ENCODE measurements at regions not wholly inside any gene's neighbourhood (a gene's known extent, or its start where the extent isn't known, plus 50 kb on each side); places are given as distances from the start of the nearest gene placed in this dataset.

- no peak for DNase-seq
Observed at GRCh38 chr4:4735136-4735750, 124.2 kb upstream of the MSX1 start.

GRCh38 chr4:4734425-4734824 is 125.0 kb upstream of the MSX1 start:
- no peak for DNase-seq

GRCh38 chr4:4733663-4734062 is 125.8 kb upstream of the MSX1 start:
- no peak for DNase-seq

- DNase-seq, result no peak
Observed at GRCh38 chr4:4730249-4730648, 129.2 kb upstream of the MSX1 start.

GRCh38 chr4:4729206-4729605 is 130.3 kb upstream of the MSX1 start:
- no peak for DNase-seq

- no peak for DNase-seq
Observed at GRCh38 chr4:4727536-4727935, 131.9 kb upstream of the MSX1 start.

- no peak for DNase-seq
Observed at GRCh38 chr4:4726051-4726450, 133.4 kb upstream of the MSX1 start.

GRCh38 chr4:4724321-4724720 is 135.1 kb upstream of the MSX1 start:
- no peak for DNase-seq

GRCh38 chr4:4721636-4722035 is 137.8 kb upstream of the MSX1 start:
- DNase-seq, result no peak

GRCh38 chr4:4720646-4721045 is 138.8 kb upstream of the MSX1 start:
- DNase-seq, result peak; percentile 20 to 44

- peak; percentile 41 to 58 for DNase-seq
Observed at GRCh38 chr4:4719436-4719835, 140.0 kb upstream of the MSX1 start.

- no peak for DNase-seq
Observed at GRCh38 chr4:4717692-4718091, 141.8 kb upstream of the MSX1 start.

- DNase-seq, result no peak
Observed at GRCh38 chr4:4714331-4714730, 145.1 kb upstream of the MSX1 start.

GRCh38 chr4:4712800-4713528 is 146.5 kb upstream of the MSX1 start:
- DNase-seq, result no peak

GRCh38 chr4:4711902-4712301 is 147.6 kb upstream of the MSX1 start:
- no peak for DNase-seq

GRCh38 chr4:4709736-4710135 is 149.7 kb upstream of the MSX1 start:
- no peak for DNase-seq

GRCh38 chr4:4704267-4704666 is 155.2 kb upstream of the MSX1 start:
- DNase-seq, result no peak

GRCh38 chr4:4697584-4697983 is 155.7 kb upstream of the STX18 start:
- no peak for DNase-seq

- DNase-seq, result no peak
Observed at GRCh38 chr4:4696530-4696929, 154.7 kb upstream of the STX18 start.

- DNase-seq, result no peak
Observed at GRCh38 chr4:4695497-4695896, 153.6 kb upstream of the STX18 start.

- no peak for DNase-seq
Observed at GRCh38 chr4:4694827-4695226, 153.0 kb upstream of the STX18 start.

GRCh38 chr4:4694296-4694772 is 152.5 kb upstream of the STX18 start:
- DNase-seq, result peak in 1 of 2 experiments; percentile 6

GRCh38 chr4:4693755-4694295 is 152.0 kb upstream of the STX18 start:
- no peak for DNase-seq

- no peak for DNase-seq
Observed at GRCh38 chr4:4693258-4693657, 151.4 kb upstream of the STX18 start.

Measured in NCI-H526 (cell line).